GM19395 (cell line): ENCODE measurements at regions not wholly inside any gene's neighbourhood (a gene's known extent, or its start where the extent isn't known, plus 50 kb on each side); places are given as distances from the start of the nearest gene placed in this dataset.

ENCODE experiments used
- ATAC-seq: cut with Tn5 transposase; IDR thresholded peaks from one replicate; pipeline ENCODE4 v1.9.1; 2021; ENCODE audit warnings: mild to moderate bottlenecking, moderate library complexity; ENCODE audit not compliant: unreplicated experiment

- no peak for ATAC-seq
Measured at GRCh38 chr3:167958141-167958540, 137.6 kb downstream of the GOLIM4 start.

GRCh38 chr3:167952969-167953368 lies 142.8 kb downstream of the GOLIM4 start:
- no peak for ATAC-seq

GRCh38 chr3:167950212-167950611 lies 145.5 kb downstream of the GOLIM4 start:
- ATAC-seq: no peak

DNA sequence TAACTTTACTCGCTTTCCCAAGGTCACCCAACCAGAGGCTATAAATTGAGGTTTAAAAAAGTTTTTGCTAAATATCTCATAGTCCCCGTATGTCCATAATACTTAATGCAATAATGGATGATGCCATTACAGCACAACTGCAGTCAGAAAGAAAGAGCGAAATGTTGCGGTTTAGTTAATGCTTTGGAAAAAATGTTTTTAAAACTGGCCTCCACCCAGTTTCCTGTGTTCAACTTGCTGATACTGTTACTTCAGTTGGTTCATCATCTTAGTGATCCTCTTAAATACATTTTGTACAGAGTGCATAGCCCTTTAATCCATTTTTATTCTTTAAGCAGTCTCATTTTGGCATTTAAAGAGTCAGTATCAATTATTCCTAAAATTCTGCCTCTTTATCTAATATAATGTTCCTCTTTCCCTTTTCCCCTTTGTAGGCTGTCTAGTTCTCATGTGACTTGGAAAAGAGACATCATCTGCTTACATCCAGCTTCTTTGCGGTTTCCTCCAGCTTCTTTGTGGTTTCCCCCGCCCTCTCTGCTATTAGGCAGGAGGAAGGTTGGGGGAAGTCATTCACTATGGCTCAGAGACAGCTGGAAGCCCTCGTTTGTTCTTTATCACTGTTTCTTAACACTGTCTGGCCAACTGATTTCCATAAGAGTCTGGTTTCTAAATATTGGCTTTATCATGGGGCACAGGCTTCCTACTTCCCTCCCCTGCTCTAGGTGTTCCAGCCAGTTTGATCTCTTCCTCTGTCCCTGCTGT lies 154.3 kb downstream of the GOLIM4 start:
- no peak for ATAC-seq

DNA sequence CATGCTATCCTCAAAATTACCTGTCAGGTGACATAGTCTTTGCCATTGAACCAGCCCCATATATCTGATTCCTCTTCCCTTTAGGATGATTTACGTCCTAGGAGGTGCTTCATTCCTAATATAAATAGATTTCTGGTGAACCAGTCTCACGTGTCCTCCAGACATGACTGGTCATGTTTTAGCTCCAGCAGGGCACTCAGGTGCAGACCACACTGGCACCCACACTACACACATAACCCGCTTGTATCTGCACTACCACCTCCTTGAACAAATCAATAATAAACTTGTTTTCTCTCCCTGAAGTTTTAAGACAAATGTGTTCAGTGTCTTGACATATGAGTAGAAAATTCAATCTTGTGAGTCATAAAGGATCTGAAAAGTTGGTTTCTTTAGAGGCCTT lies 155.5 kb downstream of the GOLIM4 start:
- ATAC-seq: no peak

DNA sequence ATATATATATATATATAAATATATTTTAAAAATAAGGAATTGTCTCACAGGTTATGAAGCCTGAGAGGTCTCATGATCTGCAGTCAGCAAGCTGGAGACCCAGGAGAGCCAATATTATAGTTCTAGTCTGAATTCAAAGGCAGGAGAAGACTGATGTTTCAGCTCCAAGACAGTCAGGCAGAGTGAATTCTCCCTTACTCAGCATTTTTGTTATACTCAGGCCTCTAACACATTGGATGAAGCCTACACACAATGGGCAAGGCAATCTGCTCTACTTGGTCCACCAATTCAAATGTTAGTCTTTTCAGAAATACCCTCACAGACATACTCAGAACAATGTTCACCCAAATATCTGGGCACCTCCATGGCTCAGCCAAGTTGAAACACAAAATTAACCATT lies 157.2 kb downstream of the GOLIM4 start:
- ATAC-seq: no peak

GRCh38 chr3:167936019-167936418 lies 159.7 kb downstream of the GOLIM4 start:
- no peak for ATAC-seq

DNA sequence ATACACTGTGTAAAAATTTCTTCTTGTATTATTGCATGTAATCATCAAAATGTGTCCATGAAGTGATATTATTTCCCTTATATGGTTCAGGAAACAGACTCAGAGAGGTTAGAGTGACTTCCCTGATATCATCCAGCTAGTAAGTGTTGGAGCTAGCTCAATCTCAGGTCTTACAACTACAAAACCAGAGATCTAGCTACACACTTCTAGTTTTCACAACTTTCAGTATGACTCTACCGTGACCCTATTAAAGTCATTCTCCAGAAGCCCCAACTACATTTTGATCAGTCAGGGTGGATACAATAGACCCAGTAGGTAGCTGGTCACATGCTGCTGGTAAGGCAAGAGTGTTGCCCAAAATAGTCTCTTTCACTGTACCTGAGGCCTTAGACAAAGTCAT lies 165.3 kb downstream of the GOLIM4 start:
- ATAC-seq: peak; percentile 45

- no peak for ATAC-seq
Measured at GRCh38 chr3:167929968-167930367, 165.8 kb downstream of the GOLIM4 start.

GRCh38 chr3:167928381-167928780 lies 167.3 kb downstream of the GOLIM4 start:
- no peak for ATAC-seq

GRCh38 chr3:167920747-167921146 lies 175.0 kb downstream of the GOLIM4 start:
- no peak for ATAC-seq

- no peak for ATAC-seq
Measured at GRCh38 chr3:167919590-167919989, 176.1 kb downstream of the GOLIM4 start.

DNA sequence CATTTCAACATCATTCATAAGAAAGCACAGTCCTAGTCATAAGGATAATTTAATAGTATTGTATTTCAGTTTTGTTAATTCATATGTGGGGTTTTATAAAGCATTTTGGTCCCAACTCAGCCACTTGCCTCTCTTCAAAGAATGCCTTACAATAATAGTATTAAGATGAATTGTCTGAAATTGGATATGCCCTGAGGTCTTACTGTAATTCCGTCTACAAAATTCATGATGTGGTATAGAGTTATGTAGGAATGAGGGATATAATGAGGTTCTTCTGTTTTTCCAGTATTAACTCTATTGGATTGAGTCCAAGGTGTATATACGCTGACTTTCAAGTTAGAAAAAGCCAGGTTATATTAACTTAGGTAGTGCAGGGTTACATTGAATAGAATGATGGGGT lies 177.0 kb downstream of the GOLIM4 start:
- no peak for ATAC-seq

DNA sequence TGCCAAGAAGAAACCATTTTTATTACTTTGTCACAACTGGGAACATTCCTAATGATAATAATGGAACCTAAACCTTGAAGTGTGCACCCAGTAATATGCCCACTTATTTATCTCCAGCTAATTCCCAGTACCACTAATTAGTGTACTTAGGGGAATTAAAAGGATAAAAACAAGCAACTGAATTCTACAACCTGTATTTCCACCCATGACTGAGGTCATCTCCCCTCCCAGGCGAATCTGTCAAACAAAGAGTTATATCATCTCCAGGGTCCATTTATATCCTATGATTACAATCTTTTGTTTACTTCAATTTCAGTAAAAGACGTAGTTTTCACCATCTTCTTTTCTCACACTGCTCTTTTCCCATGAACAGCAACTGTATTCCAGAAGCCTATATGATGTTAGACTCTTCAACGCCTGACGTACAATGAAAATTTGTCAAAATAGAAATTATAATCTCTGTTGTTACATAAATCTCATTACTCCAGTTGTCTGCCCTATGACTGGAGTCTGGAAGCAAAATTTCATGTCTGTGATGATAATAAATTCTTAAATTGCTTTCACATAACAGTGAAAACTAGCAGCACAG lies 177.6 kb downstream of the GOLIM4 start:
- ATAC-seq: no peak

- ATAC-seq: no peak
Measured at GRCh38 chr3:167913219-167913835, 177.8 kb downstream of the SERPINI1 start.

- ATAC-seq: no peak
Measured at GRCh38 chr3:167909952-167910351, 174.4 kb downstream of the SERPINI1 start.

DNA sequence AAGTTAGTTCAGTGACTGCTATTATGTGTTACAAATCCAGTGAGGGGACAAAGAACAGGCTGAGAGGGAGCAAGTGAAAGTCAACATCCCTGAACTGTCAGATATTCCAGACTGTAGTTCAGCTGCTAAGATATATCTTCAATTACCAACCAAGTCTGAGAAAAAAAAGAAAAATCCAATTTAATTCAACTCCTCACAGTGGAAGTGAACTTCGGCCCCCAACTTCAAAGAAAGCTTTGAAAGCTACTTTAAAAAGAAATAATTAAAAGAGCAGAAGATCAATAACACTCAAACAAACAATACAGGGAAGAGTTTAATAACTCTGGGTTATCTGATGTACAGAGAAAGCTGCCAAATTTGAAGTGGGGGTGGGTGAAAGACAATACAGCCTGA lies 174.0 kb downstream of the SERPINI1 start:
- no peak for ATAC-seq

- no peak for ATAC-seq
Measured at GRCh38 chr3:167908746-167909503, 173.4 kb downstream of the SERPINI1 start.

DNA sequence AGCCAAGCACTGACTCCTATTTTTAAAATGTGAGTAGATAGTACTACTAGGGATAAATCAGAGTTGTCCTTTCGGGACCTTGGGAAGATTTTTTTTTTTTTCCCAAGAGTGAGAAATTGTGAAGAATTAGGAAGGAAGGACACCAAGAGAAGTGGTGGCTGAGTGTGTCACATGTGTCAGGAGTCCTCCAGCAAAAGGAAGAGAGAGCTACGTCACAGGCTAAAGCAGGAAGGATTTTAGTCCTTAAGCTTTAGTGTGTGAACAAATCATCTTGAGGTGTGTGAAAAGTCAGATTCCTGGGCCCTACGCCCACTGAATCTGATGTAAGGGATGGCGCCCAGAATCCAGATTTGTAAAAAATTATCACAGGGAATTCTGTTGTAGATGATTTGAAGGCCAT lies 172.7 kb downstream of the SERPINI1 start:
- no peak for ATAC-seq

- ATAC-seq: no peak
Measured at GRCh38 chr3:167901138-167901537, 165.6 kb downstream of the SERPINI1 start.

DNA sequence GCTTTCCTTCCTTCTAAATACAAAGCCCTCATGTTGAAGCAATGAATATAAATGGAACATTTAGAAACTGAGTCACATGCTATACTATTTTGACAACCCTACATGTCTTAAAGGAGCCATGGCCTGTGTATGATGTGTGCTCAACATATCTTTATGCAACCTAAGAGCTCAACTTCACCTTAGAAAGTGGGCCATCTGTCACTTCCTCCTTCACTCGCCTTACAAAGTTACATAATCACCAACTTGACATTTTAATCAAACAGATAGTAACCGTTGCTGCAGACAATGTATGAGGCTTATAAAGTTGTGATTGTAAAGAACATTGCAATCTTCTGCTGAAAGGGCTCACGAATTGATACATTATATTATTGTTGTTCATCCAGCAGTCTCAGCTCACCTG lies 163.6 kb downstream of the SERPINI1 start:
- ATAC-seq: no peak

- no peak for ATAC-seq
Measured at GRCh38 chr3:167898091-167898490, 162.6 kb downstream of the SERPINI1 start.
